HepG2 (cell line): ENCODE measurements at regions not wholly inside any gene's neighbourhood (a gene's known extent, or its start where the extent isn't known, plus 50 kb on each side); places are given as distances from the start of the nearest gene placed in this dataset.
"Not testable (repeated sequence)": the region's sequence is repeated elsewhere in the genome, so short reads cannot be mapped to it uniquely, and the experiment has no call there.

Source experiments
- ATAC-seq: fragments of 200-7000 bp; cut with Tn5 transposase; 3 replicates; pipeline ENCODE4 v1.9.1; 2020; ENCODE audit warnings: mild to moderate bottlenecking, moderate library complexity
- BruUV-seq: library from RNA; stranded (reverse); fragments of 400-500 nt; replicated peaks from 2 replicates; lab custom pipeline; 2021; lab: Mats Ljungman, UMichigan
- CTCF ChIA-PET: fragments of 300-600 bp; formaldehyde crosslinking; extraction: SDS; loops from one replicate; lab custom pipeline; 2021; ENCODE audit warnings: low total read pairs, inconsistent platforms, low intra/inter-chr PET ratio; lab: Yijun Ruan, JAX
- POLR2A ChIA-PET: fragments of 350-600 bp; sonication (Branson Sonifier 250); formaldehyde crosslinking; loops from one replicate; lab custom pipeline; 2020; ENCODE audit warnings: antibody characterized with exemption, inconsistent platforms; lab: Yijun Ruan, JAX
- DNase-seq: peaks from one replicate; pipeline ENCODE4 v3.0.0-alpha.2; 2015; ENCODE audit warnings: low spot score
- FAIRE-seq: peaks from 3 replicates; lab custom pipeline; 2011; peaks lifted over from hg19 to GRCh38; lab: Jason Lieb, UNC
- H2AFZ ChIP-seq: one replicate; pipeline ENCODE4 v1.6.1; 2011; ENCODE audit warnings: low read length, inconsistent platforms
- H3K27ac ChIP-seq: fragments of 300-600 bp; 3 replicates; pipeline ENCODE4 v1.8.0; 2011; ENCODE audit warnings: mixed run types, mild to moderate bottlenecking, mixed read lengths, low read length, inconsistent platforms; ENCODE audit not compliant: insufficient read depth; ENCODE audit errors: extremely low read length
- H3K27me3 ChIP-seq, 2 experiments: fragments of 200-600 bp in 1 of 2; 2 replicates in 1 of 2; 3 replicates in 1 of 2; pipeline versions ENCODE4 v1.6.0 to v1.8.0; 2011; ENCODE audit warnings: low read length in 2 of 2, mild to moderate bottlenecking in 2 of 2, moderate library complexity in 2 of 2, inconsistent platforms in 1 of 2; ENCODE audit not compliant: insufficient read depth in 2 of 2, control insufficient read depth in 1 of 2
- H3K36me3 ChIP-seq, 2 experiments: fragments of 200-600 bp in 1 of 2; replicated peaks in 1 of 2; 2 replicates in 1 of 2; 3 replicates in 1 of 2; pipeline versions ENCODE4 v1.5.1 to v1.8.0; 2011; ENCODE audit warnings: low read length in 2 of 2, inconsistent platforms in 1 of 2; ENCODE audit not compliant: insufficient read depth in 2 of 2, control insufficient read depth in 1 of 2
- H3K4me1 ChIP-seq: 2 replicates; pipeline ENCODE4 v1.5.1; 2012; ENCODE audit warnings: low read length, inconsistent platforms; ENCODE audit not compliant: insufficient read depth
- H3K4me2 ChIP-seq: 2 replicates; pipeline ENCODE4 v1.6.0; 2011; ENCODE audit warnings: low read depth, low read length, inconsistent platforms
- H3K4me3 ChIP-seq, 3 experiments: fragments of 200-600 bp in 1 of 3; sonication (generic), shearing (Covaris generic) in 1 of 3; replicated peaks in 1 of 3; 2 replicates each; pipeline ENCODE4 v1.5.1; 2011 to 2016; ENCODE audit warnings: low read length in 3 of 3, inconsistent platforms in 2 of 3, low read depth in 2 of 3, mild to moderate bottlenecking in 2 of 3, control low read depth in 1 of 3, mixed read lengths in 1 of 3; ENCODE audit not compliant: insufficient read depth in 1 of 3
- H3K79me2 ChIP-seq: one replicate; pipeline ENCODE4 v1.6.1; 2011; ENCODE audit warnings: low read length, inconsistent platforms; ENCODE audit not compliant: insufficient read depth
- H3K9ac ChIP-seq: 2 replicates; pipeline ENCODE4 v1.6.0; 2011; ENCODE audit warnings: mild to moderate bottlenecking, low read depth, low read length, inconsistent platforms; ENCODE audit not compliant: insufficient read depth
- H3K9me3 ChIP-seq: 2 replicates; pipeline ENCODE4 v1.5.1; 2012; ENCODE audit warnings: mild to moderate bottlenecking, low read length
- H4K20me1 ChIP-seq: 2 replicates; pipeline ENCODE4 v1.6.0; 2011; ENCODE audit warnings: inconsistent platforms, mild to moderate bottlenecking, low read length, moderate library complexity; ENCODE audit not compliant: insufficient read depth
- WGBS: methylation state at CpG from one replicate; pipeline ENCODE4 v1.1.6; 2017; ENCODE audit warnings: low lambda C conversion rate; 5-methylcytosine and 5-hydroxymethylcytosine counted together
- in situ Hi-C: cut with HindIII; loops from 2 replicates; pipeline ENCODE4 v1.10.0; 2017; ENCODE audit warnings: low pct_unique_long_range_greater_than_20kb; ENCODE audit not compliant: extremely low pct_ligation_motif_present
- intact Hi-C: fragments of 100-400 bp; cut with micrococcal nuclease; formaldehyde crosslinking; loops from one replicate; pipeline ENCODE4 v1.10.0; 2022; ENCODE audit not compliant: unreplicated experiment

GRCh38 chr2:111377386-111377959 is 256.8 kb downstream of the BCL2L11 start:
- peak; percentile 74 for ATAC-seq
- H3K9me3 ChIP-seq, H3K36me3 ChIP-seq, in situ Hi-C loops, H3K9ac ChIP-seq, H3K27me3 ChIP-seq, DNase-seq, POLR2A ChIA-PET, H3K79me2 ChIP-seq, CTCF ChIA-PET, H4K20me1 ChIP-seq, FAIRE-seq, intact Hi-C loops, H2AFZ ChIP-seq, H3K4me3 ChIP-seq: not testable (repeated sequence)
- BruUV-seq, result TSS peak; percentile 91
- Histone ChIP-seq H3K4me2 (0 out of 2 replicates have a peak overlapping the region, but pooled peaks have one; percentile 43), H3K27ac (peak overlapping the region; percentile 9), H3K4me1 (peaks cover 33% of the 10 kb centered on the region)
- 54% methylated on average over 3 of the region's 13 CpGs for WGBS

GRCh38 chr2:111378348-111378747 is 257.6 kb downstream of the BCL2L11 start:
- H3K4me3 ChIP-seq, BruUV-seq, POLR2A ChIA-PET, H3K79me2 ChIP-seq, intact Hi-C loops, H4K20me1 ChIP-seq, FAIRE-seq, H3K27me3 ChIP-seq, H3K36me3 ChIP-seq, DNase-seq, H3K4me2 ChIP-seq, in situ Hi-C loops, CTCF ChIA-PET, H3K9me3 ChIP-seq, H2AFZ ChIP-seq, H3K9ac ChIP-seq, H3K27ac ChIP-seq: not testable (repeated sequence)
- ATAC-seq, result peak; percentile 3; the same call in 2 of the 3 replicates
- WGBS, result no CpG with 5 or more reads among the region's 3 CpGs
- H3K4me1 ChIP-seq, result peaks cover 33% of the 10 kb centered on the region

GRCh38 chr2:111380733-111381439 is 260.2 kb downstream of the BCL2L11 start:
- CTCF ChIA-PET, BruUV-seq: not testable (repeated sequence)

GRCh38 chr2:111381530-111382306 is 261.0 kb downstream of the BCL2L11 start:
- CTCF ChIA-PET, result not testable (repeated sequence)

More at GRCh38 chr2:111380733-111381439, 260.2 kb downstream of the BCL2L11 start:
- H3K9me3 ChIP-seq, FAIRE-seq, H3K4me2 ChIP-seq, H4K20me1 ChIP-seq, H3K4me3 ChIP-seq, DNase-seq, ATAC-seq, in situ Hi-C loops, H3K36me3 ChIP-seq, POLR2A ChIA-PET, H3K27ac ChIP-seq, intact Hi-C loops, H2AFZ ChIP-seq, H3K9ac ChIP-seq, H3K79me2 ChIP-seq, H3K27me3 ChIP-seq: not testable (repeated sequence)
- whole genome bisulfite sequencing, result 96% methylated on average over 4 of the region's 5 CpGs
- H3K4me1 ChIP-seq, result peaks cover 18% of the 10 kb centered on the region; the same call in 1 of the 2 replicates

More at GRCh38 chr2:111381530-111382306, 261.0 kb downstream of the BCL2L11 start:
- H3K27ac ChIP-seq, ATAC-seq, H3K9me3 ChIP-seq, DNase-seq, H3K4me2 ChIP-seq, intact Hi-C loops, in situ Hi-C loops, H3K36me3 ChIP-seq, H3K79me2 ChIP-seq, FAIRE-seq, H2AFZ ChIP-seq, BruUV-seq, H3K9ac ChIP-seq, H4K20me1 ChIP-seq, POLR2A ChIA-PET, H3K4me3 ChIP-seq, H3K27me3 ChIP-seq: not testable (repeated sequence)
- WGBS, result 97% methylated on average over 9 of the region's 11 CpGs
- H3K4me1 ChIP-seq, result peaks cover 12% of the 10 kb centered on the region; the same call in 1 of the 2 replicates
